AG08395 (cell line): ENCODE measurements at regions not wholly inside any gene's neighbourhood (a gene's known extent, or its start where the extent isn't known, plus 50 kb on each side); places are given as distances from the start of the nearest gene placed in this dataset.

ENCODE experiments used
- DNase-seq: peaks from one replicate; pipeline ENCODE4 v3.0.0; 2012; ENCODE audit warnings: mixed read lengths, low spot score

- DNase-seq = peak; percentile 13
These were observed 445.6 kb upstream of the POU3F3 start for GRCh38 chr2:104408266-104408665.

- DNase-seq = no peak
These were observed 443.8 kb upstream of the POU3F3 start for GRCh38 chr2:104410136-104410535.

- DNase-seq = peak; percentile 44
These were observed 441.5 kb upstream of the POU3F3 start for GRCh38 chr2:104412384-104412783.

GRCh38 chr2:104413890-104414289 lies 440.0 kb upstream of the POU3F3 start:
- DNase-seq = no peak

- DNase-seq = no peak
These were observed 438.6 kb upstream of the POU3F3 start for GRCh38 chr2:104415284-104415683.

- DNase-seq = no peak
These were observed 437.4 kb upstream of the POU3F3 start for GRCh38 chr2:104416339-104417000.

GRCh38 chr2:104420420-104420819 lies 433.5 kb upstream of the POU3F3 start:
- no peak for DNase-seq

GRCh38 chr2:104420953-104421352 lies 433.0 kb upstream of the POU3F3 start:
- DNase-seq = no peak

GRCh38 chr2:104425850-104426595 lies 427.9 kb upstream of the POU3F3 start:
- DNase-seq = no peak

GRCh38 chr2:104428155-104428554 lies 425.8 kb upstream of the POU3F3 start:
- DNase-seq = no peak

GRCh38 chr2:104429639-104430358 lies 424.1 kb upstream of the POU3F3 start:
- DNase-seq = no peak

GRCh38 chr2:104430359-104430740 lies 423.6 kb upstream of the POU3F3 start:
- no peak for DNase-seq

- no peak for DNase-seq
These were observed 423.1 kb upstream of the POU3F3 start for GRCh38 chr2:104430852-104431251.

GRCh38 chr2:104431701-104432121 lies 422.2 kb upstream of the POU3F3 start:
- DNase-seq = no peak

- DNase-seq = no peak
These were observed 421.5 kb upstream of the POU3F3 start for GRCh38 chr2:104432401-104432800.

- no peak for DNase-seq
These were observed 420.9 kb upstream of the POU3F3 start for GRCh38 chr2:104432991-104433390.

GRCh38 chr2:104433657-104434056 lies 420.3 kb upstream of the POU3F3 start:
- DNase-seq = no peak

- DNase-seq = no peak
These were observed 419.6 kb upstream of the POU3F3 start for GRCh38 chr2:104434318-104434792.

- no peak for DNase-seq
These were observed 418.9 kb upstream of the POU3F3 start for GRCh38 chr2:104434966-104435365.

- no peak for DNase-seq
These were observed 415.4 kb upstream of the POU3F3 start for GRCh38 chr2:104438481-104438880.

- DNase-seq = no peak
These were observed 410.8 kb upstream of the POU3F3 start for GRCh38 chr2:104443145-104443544.

GRCh38 chr2:104444392-104444791 lies 409.5 kb upstream of the POU3F3 start:
- peak; percentile 5 for DNase-seq

- DNase-seq = no peak
These were observed 409.0 kb upstream of the POU3F3 start for GRCh38 chr2:104444889-104445288.
